HTR-8/SVneo (cell line): ENCODE measurements at regions not wholly inside any gene's neighbourhood (a gene's known extent, or its start where the extent isn't known, plus 50 kb on each side); places are given as distances from the start of the nearest gene placed in this dataset.

Experiments
- DNase-seq: peaks from one replicate; pipeline ENCODE4 v3.0.0; 2011; ENCODE audit warnings: low spot score, mixed read lengths; ENCODE audit not compliant: insufficient read length
- FAIRE-seq: peaks from 2 replicates; lab custom pipeline; 2011; peaks lifted over from hg19 to GRCh38; lab: Jason Lieb, UNC

- no peak for DNase-seq
- FAIRE-seq = no peak
Observed at GRCh38 chr22:22105364-22105763, 122.8 kb upstream of the TOP3B start.

GRCh38 chr22:22103078-22103875, 120.7 kb upstream of the TOP3B start:
- DNase-seq = no peak
- no peak for FAIRE-seq

- FAIRE-seq (no peak), DNase-seq (no peak)
Observed at GRCh38 chr22:22099833-22100812, 117.5 kb upstream of the TOP3B start.

- FAIRE-seq = no peak
Observed at GRCh38 chr22:22099194-22099486, 116.6 kb upstream of the TOP3B start.

GRCh38 chr22:22098457-22099193, 116.0 kb upstream of the TOP3B start:
- FAIRE-seq = no peak
- DNase-seq = no peak

More at GRCh38 chr22:22099194-22099486, 116.6 kb upstream of the TOP3B start:
- no peak for DNase-seq

GRCh38 chr22:22097727-22098228, 115.2 kb upstream of the TOP3B start:
- DNase-seq (no peak), FAIRE-seq (no peak)

GRCh38 chr22:22094921-22095320, 112.3 kb upstream of the TOP3B start:
- no peak for FAIRE-seq
- no peak for DNase-seq

GRCh38 chr22:22094514-22094913, 111.9 kb upstream of the TOP3B start:
- DNase-seq = no peak
- no peak for FAIRE-seq

GRCh38 chr22:22093743-22094142, 111.2 kb upstream of the TOP3B start:
- DNase-seq = no peak
- FAIRE-seq = no peak

- FAIRE-seq (no peak), DNase-seq (no peak)
Observed at GRCh38 chr22:22092974-22093373, 110.4 kb upstream of the TOP3B start.

- FAIRE-seq (no peak), DNase-seq (no peak)
Observed at GRCh38 chr22:22092101-22092500, 109.5 kb upstream of the TOP3B start.

GRCh38 chr22:22091400-22091878, 108.9 kb upstream of the TOP3B start:
- FAIRE-seq (no peak), DNase-seq (no peak)

GRCh38 chr22:22090650-22091399, 108.2 kb upstream of the TOP3B start:
- DNase-seq (no peak), FAIRE-seq (no peak)

- no peak for FAIRE-seq
- no peak for DNase-seq
Observed at GRCh38 chr22:22089459-22090308, 107.1 kb upstream of the TOP3B start.

- DNase-seq = no peak
- no peak for FAIRE-seq
Observed at GRCh38 chr22:22088658-22089458, 106.3 kb upstream of the TOP3B start.

- DNase-seq (no peak), FAIRE-seq (no peak)
Observed at GRCh38 chr22:22087854-22088657, 105.5 kb upstream of the TOP3B start.

- FAIRE-seq (no peak), DNase-seq (no peak)
Observed at GRCh38 chr22:22086501-22087158, 104.0 kb upstream of the TOP3B start.
